ENCODE measurements at regions not wholly inside any gene's neighbourhood (a gene's known extent, or its start where the extent isn't known, plus 50 kb on each side); places are given as distances from the start of the nearest gene placed in this dataset.

GRCh38 chr1:25019337-25020172 lies 89.5 kb upstream of the RUNX3 start:
- Histone ChIP-seq H2BK5ac (ENCODE audit: low read depth, low read length, poor library complexity, severe bottlenecking) (no peak overlapping the region), H2AFZ (replicated peaks; ENCODE audit: low read length, poor library complexity) (peak overlapping the region; percentile 33), H3K14ac (replicated peaks; ENCODE audit: low read depth, low read length) (no peak overlapping the region), H3K23ac (ENCODE audit: low read depth, low read length) (no peak overlapping the region), H3K4me1 (ENCODE audit: control insufficient read depth, insufficient read depth, low read length) (peaks cover 22% of the 10 kb centered on the region), H3K9ac (ENCODE audit: low read depth, low read length) (no peak overlapping the region), H3K18ac (ENCODE audit: low read depth, low read length) (no peak overlapping the region), H4K91ac (ENCODE audit: insufficient read depth, low read depth, low read length) (no peak overlapping the region; the same call in 1 of the 2 replicates), H4K20me1 (ENCODE audit: insufficient read depth, low read length) (no peaks in the 10 kb centered on the region; the same call in 1 of the 2 replicates), H4K8ac (ENCODE audit: low read depth in 2 of 2, low read length in 2 of 2) (no peak overlapping the region), H3K56ac (ENCODE audit: extremely low read depth, insufficient read depth, low read length) (no peak overlapping the region), H3K79me1 (ENCODE audit: low read depth in 1 of 2, low read length in 2 of 2) (peaks cover 0 to 4% of the 10 kb centered on the region in 2 experiments; a peak in 1 of 4 replicates), H3K4me3 (ENCODE audit: insufficient read depth, low read depth, low read length) (no peak overlapping the region), H2BK20ac (ENCODE audit: low read depth, low read length) (no peak overlapping the region), H3K36me3 (ENCODE audit: control insufficient read depth, insufficient read depth, low read length) (no peaks in the 10 kb centered on the region), H3K9me1 (ENCODE audit: insufficient read depth, low read length) (peaks cover 26% of the 10 kb centered on the region), H4K5ac (ENCODE audit: low read depth, low read length) (no peak overlapping the region), H2AK9ac (replicated peaks; ENCODE audit: low read depth, low read length, poor library complexity) (peak overlapping the region; percentile 28), H3K27me3 (ENCODE audit: control insufficient read depth, insufficient read depth, low read length) (no peaks in the 10 kb centered on the region), H3K4ac (ENCODE audit: low read depth, low read length) (no peak overlapping the region), H2BK15ac (ENCODE audit: low read depth, low read length) (no peak overlapping the region), H3K27ac (ENCODE audit: insufficient read depth, low read length) (no peak overlapping the region), H3K9me3 (ENCODE audit: control insufficient read depth, insufficient read depth, low read length) (no peaks in the 10 kb centered on the region), H2AK5ac (ENCODE audit: low read depth, low read length) (peak overlapping the region; percentile 27; the same call in 1 of the 2 replicates), H3K4me2 (ENCODE audit: low read depth, low read length) (no peak overlapping the region), H2BK120ac (ENCODE audit: low read depth, low read length) (no peak overlapping the region)
- in situ Hi-C loops (cut with MboI; ENCODE audit: low sequenced_read_pairs) (no loop called here), intact Hi-C loops (cut with micrococcal nuclease) (no loop called here), dilution Hi-C loops (cut with HindIII; ENCODE audit: low sequenced_read_pairs, unreplicated experiment) (no loop called here)
- POLR2A ChIA-PET (ENCODE audit: unreplicated experiment), result no interaction called here
- 88% methylated on average over 7 of the region's 13 CpGs; no CpG with 5 or more reads in 1 of the 2 experiments for WGBS, 2 experiments (ENCODE audit: extremely low coverage in 2 of 2, insufficient read length in 1 of 2)
- TF ChIP-seq RFX5 (IDR thresholded peaks at IDR 0.05; ENCODE audit: low read depth, low read length) (no peak), ELK1 (IDR thresholded peaks at IDR 0.05; ENCODE audit: borderline replicate concordance, low read depth, low read length) (no peak), FOS (IDR thresholded peaks at IDR 0.05; ENCODE audit: low read depth, low read length) (no peak), MAFK (IDR thresholded peaks at IDR 0.05; ENCODE audit: low read depth, low read length) (no peak), RAD21 (IDR thresholded peaks at IDR 0.05; ENCODE audit: low read length) (no peak), CTCF (conservative IDR thresholded peaks at IDR 0.05; ENCODE audit: low read depth, low read length) (no peak), CEBPB (IDR thresholded peaks at IDR 0.05; ENCODE audit: low read depth, low read length) (no peak), MXI1 (IDR thresholded peaks at IDR 0.05; ENCODE audit: borderline replicate concordance, low read depth, low read length) (no peak), SMC3 (IDR thresholded peaks at IDR 0.05; ENCODE audit: low read depth, low read length) (no peak), POLR2A (IDR thresholded peaks at IDR 0.05; ENCODE audit: low read depth, low read length) (no peak), CHD1 (IDR thresholded peaks at IDR 0.05; ENCODE audit: low read depth, low read length) (no peak)
- DNase-seq, result no peak
- CTCF ChIA-PET, result no interaction called here
- no TSS peak for BruUV-seq (replicated peaks)
- no peak for ATAC-seq (ENCODE audit: low read depth)

Measured in IMR-90 (cell line).